Activated B cell treated with CpG ODN at 0.5 μM for 24 hours (primary cell): ENCODE measurements at regions not wholly inside any gene's neighbourhood (a gene's known extent, or its start where the extent isn't known, plus 50 kb on each side); places are given as distances from the start of the nearest gene placed in this dataset.
"Not testable (repeated sequence)": the region's sequence is repeated elsewhere in the genome, so short reads cannot be mapped to it uniquely, and the experiment has no call there.

ENCODE experiments used
- ATAC-seq: fragments of 200-7000 bp; cut with Tn5 transposase; one replicate; pipeline ENCODE4 v1.10.0; 2021; ENCODE audit warnings: low read depth, mild to moderate bottlenecking, moderate library complexity
- CTCF ChIA-PET: fragments of 350-600 bp; sonication (Branson Sonifier 250); formaldehyde crosslinking; loops from one replicate; lab custom pipeline; 2021; ENCODE audit warnings: antibody characterized with exemption; lab: Charles Lee
- POLR2A ChIA-PET: fragments of 350-600 bp; sonication (Branson Sonifier 250); formaldehyde crosslinking; loops from one replicate; lab custom pipeline; 2021; ENCODE audit warnings: antibody characterized with exemption; lab: Charles Lee
- DNase-seq: peaks from one replicate; pipeline ENCODE4 v3.0.0; 2022
- H3K27ac Mint-ChIP-seq: one replicate; pipeline ENCODE4 v1.8.0; 2020; ENCODE audit warnings: mixed read lengths
- H3K27me3 Mint-ChIP-seq: one replicate; pipeline ENCODE4 v1.8.0; 2021; ENCODE audit warnings: mixed read lengths
- H3K36me3 Mint-ChIP-seq: one replicate; pipeline ENCODE4 v1.8.0; 2021; ENCODE audit warnings: low read depth, mixed read lengths
- H3K4me1 Mint-ChIP-seq: one replicate; pipeline ENCODE4 v1.8.0; 2021; ENCODE audit warnings: mixed read lengths
- H3K4me3 Mint-ChIP-seq: one replicate; pipeline ENCODE4 v1.8.0; 2020; ENCODE audit warnings: mild to moderate bottlenecking, mixed read lengths
- H3K9me3 Mint-ChIP-seq: one replicate; pipeline ENCODE4 v1.8.0; 2020; ENCODE audit warnings: mixed read lengths
- CTCF ChIP-seq: fragments of 200-600 bp; IDR thresholded peaks from one replicate; pipeline ENCODE4 v1.8.0; 2022; ENCODE audit warnings: antibody characterized with exemption, mild to moderate bottlenecking
- intact Hi-C: fragments of 100-400 bp; cut with micrococcal nuclease; formaldehyde crosslinking; loops from one replicate; pipeline ENCODE4 v1.15.1; 2024

GRCh38 chr16:75948441-75948840, 222.2 kb upstream of the CPHXL start:
- CTCF ChIA-PET: no interaction called here
- POLR2A ChIA-PET: no interaction called here
- no peaks in the 10 kb centered on the region for H3K9me3 Mint-ChIP-seq
- H3K27ac Mint-ChIP-seq: no peak overlapping the region
- DNase-seq: no peak
- no peaks in the 10 kb centered on the region for H3K36me3 Mint-ChIP-seq
- intact Hi-C loops: no loop called here
- ATAC-seq: no peak
- no peaks in the 10 kb centered on the region for H3K4me1 Mint-ChIP-seq
- H3K4me3 Mint-ChIP-seq: no peak overlapping the region
- no peaks in the 10 kb centered on the region for H3K27me3 Mint-ChIP-seq
- no peak for TF ChIP-seq CTCF

- ChIA-PET CTCF (no interaction called here), POLR2A (no interaction called here)
- intact Hi-C loops: no loop called here
- DNase-seq: no peak
- H3K27ac Mint-ChIP-seq: no peak overlapping the region
- no peaks in the 10 kb centered on the region for H3K4me1 Mint-ChIP-seq
- TF ChIP-seq CTCF: no peak
- no peaks in the 10 kb centered on the region for H3K9me3 Mint-ChIP-seq
- no peaks in the 10 kb centered on the region for H3K27me3 Mint-ChIP-seq
- no peaks in the 10 kb centered on the region for H3K36me3 Mint-ChIP-seq
- no peak for ATAC-seq
- H3K4me3 Mint-ChIP-seq: no peak overlapping the region
These were observed 222.6 kb upstream of the CPHXL start for GRCh38 chr16:75948886-75949285.

- Mint-ChIP-seq H3K9me3 (no peaks in the 10 kb centered on the region), H3K27me3 (no peaks in the 10 kb centered on the region), H3K36me3 (no peaks in the 10 kb centered on the region), H3K27ac (no peak overlapping the region), H3K4me1 (no peaks in the 10 kb centered on the region), H3K4me3 (no peak overlapping the region)
- TF ChIP-seq CTCF: no peak
- ATAC-seq (no peak), DNase-seq (no peak)
- intact Hi-C loops: no loop called here
- ChIA-PET CTCF (no interaction called here), POLR2A (no interaction called here)
These were observed 225.8 kb upstream of the CPHXL start for GRCh38 chr16:75952124-75952523.

GRCh38 chr16:75957870-75958269, 231.6 kb upstream of the CPHXL start:
- Mint-ChIP-seq H3K9me3 (no peaks in the 10 kb centered on the region), H3K27ac (no peak overlapping the region), H3K4me3 (no peak overlapping the region), H3K4me1 (no peaks in the 10 kb centered on the region), H3K36me3 (no peaks in the 10 kb centered on the region), H3K27me3 (no peaks in the 10 kb centered on the region)
- CTCF ChIA-PET: no interaction called here
- ATAC-seq (no peak), DNase-seq (no peak)
- intact Hi-C loops: no loop called here
- POLR2A ChIA-PET: no interaction called here
- TF ChIP-seq CTCF: no peak

- CTCF ChIA-PET: no interaction called here
- POLR2A ChIA-PET: no interaction called here
These were observed 239.4 kb upstream of the CPHXL start for GRCh38 chr16:75965504-75966374.

GRCh38 chr16:75969120-75969519, 242.8 kb upstream of the CPHXL start:
- ATAC-seq, H3K27me3 Mint-ChIP-seq, H3K36me3 Mint-ChIP-seq, POLR2A ChIA-PET, H3K9me3 Mint-ChIP-seq, intact Hi-C loops, DNase-seq, CTCF ChIA-PET, H3K27ac Mint-ChIP-seq, H3K4me3 Mint-ChIP-seq, H3K4me1 Mint-ChIP-seq: not testable (repeated sequence)

More at GRCh38 chr16:75965504-75966374, 239.4 kb upstream of the CPHXL start:
- H3K27me3 Mint-ChIP-seq: no peaks in the 10 kb centered on the region
- ATAC-seq (no peak), DNase-seq (no peak)
- H3K4me3 Mint-ChIP-seq: no peak overlapping the region
- intact Hi-C loops: no loop called here
- H3K4me1 Mint-ChIP-seq: no peaks in the 10 kb centered on the region
- no peak overlapping the region for H3K27ac Mint-ChIP-seq
- no peaks in the 10 kb centered on the region for H3K9me3 Mint-ChIP-seq
- no peak for TF ChIP-seq CTCF
- no peaks in the 10 kb centered on the region for H3K36me3 Mint-ChIP-seq
